NCI-H2029 treated with DMSO at 0.1 percent for 48 hours (cell line): ENCODE measurements at regions not wholly inside any gene's neighbourhood (a gene's known extent, or its start where the extent isn't known, plus 50 kb on each side); places are given as distances from the start of the nearest gene placed in this dataset.

ENCODE experiments used
- DNase-seq: peaks from one replicate; lab custom pipeline; 2025; lab: John Stamatoyannopoulos, UW

DNA sequence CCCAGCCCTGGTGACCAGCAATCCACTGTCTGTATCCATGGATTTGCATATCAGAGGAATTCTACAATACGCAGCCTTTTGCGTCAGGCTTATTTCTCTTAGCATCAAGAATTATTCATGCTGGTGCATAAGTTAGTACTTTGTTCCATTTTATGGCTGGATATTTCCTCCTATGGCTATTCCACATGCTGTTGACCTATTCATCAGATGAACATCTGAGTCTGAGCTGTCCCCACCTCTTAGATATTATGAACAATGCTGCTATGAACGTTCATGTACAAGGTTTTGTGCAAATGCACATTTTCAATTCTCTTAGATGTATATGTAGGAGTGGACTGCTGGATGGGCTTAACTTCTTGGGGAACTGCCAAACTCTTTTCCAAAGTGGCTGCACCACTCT, 79.0 kb upstream of the CST7 start:
- DNase-seq: no peak

DNA sequence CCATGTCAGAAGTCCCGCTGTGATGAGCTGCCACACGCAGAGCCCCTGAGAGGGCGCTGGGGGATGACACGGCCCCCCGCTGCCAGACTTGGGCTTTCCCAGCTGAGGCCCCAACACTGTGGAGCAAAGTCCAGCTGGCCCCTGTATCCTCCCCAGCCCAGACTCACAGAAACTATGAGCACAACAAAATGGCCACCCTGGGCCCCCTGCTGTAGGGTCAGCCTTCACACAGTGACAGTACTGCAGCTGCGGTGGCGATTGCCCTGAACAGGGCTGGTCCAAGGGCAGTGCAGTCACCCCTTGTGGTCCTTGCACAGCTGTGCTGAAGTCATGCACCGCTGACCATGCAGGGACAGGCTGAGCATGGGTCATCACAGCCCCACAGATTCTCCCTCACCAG, 78.2 kb upstream of the CST7 start:
- DNase-seq: no peak

DNA sequence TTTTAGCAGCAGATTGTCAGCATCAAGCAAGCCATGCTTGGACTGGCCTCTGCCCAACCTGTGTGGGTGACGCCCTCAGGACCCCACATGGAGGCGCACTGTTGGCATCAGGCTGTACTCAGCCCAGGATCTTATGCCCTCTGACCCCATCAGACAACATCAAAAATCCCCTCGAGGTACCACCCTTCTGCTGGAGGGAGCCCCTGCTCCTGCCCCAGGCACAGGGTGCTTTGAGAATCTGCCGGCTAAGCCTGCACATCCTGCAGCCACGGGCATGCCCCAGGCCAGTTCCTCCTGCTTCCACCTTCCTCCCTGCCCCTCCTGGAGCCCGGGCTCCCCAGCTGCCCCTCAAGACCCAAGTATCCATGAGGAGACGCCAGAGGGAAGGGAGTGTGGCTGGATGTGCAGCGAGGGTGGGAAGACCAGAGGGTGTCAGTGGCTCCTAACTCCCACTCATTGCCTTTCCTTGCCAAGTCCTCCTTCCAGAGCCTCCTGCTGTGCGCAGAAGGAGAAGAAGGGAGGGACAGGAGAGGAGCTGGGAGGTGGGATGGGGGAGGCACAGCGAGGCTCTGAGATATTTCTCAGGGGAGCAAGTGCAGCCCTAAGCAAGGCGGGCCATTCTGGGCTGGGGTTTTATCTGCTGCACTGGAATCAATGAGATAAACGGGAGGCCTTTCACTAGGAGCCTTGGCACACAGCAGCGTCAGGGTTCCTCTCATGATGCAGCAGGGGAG, 77.4 kb upstream of the CST7 start:
- no peak for DNase-seq

DNA sequence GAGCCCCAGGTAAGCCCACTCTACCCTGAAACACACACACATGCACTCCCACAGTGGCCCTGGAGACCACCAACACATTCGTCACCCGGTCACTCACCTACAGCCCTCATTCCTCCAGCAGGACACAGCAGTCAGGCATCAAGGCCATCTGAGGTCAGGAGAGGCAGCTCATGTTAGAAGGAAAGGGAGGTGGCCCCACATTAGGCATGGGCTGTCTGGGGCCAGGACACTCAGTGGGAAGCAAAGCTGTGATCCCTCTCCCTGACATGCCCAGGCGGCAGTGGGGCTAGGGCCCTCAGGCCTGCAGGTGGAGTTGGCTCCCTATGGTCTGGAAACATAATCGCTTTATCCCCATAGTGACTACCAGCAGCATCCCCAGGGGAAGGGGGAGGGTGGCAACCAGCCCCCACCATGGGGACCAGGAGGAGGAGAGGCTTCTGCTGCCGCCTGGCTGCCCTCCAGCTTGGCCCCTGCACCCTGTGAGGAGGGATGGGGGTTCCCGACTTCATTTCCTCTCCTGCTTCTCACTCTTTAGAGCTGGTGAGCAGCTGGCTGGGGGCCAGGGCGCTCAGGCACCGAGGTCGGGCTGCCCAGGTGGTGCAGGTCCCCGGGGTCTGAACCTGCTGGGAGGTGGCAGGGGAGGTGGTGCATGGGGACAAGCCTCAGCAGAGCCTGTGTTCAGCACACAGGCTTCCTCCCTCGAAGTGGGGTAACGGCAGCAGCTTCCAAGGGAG, 76.6 kb upstream of the CST7 start:
- no peak for DNase-seq

DNA sequence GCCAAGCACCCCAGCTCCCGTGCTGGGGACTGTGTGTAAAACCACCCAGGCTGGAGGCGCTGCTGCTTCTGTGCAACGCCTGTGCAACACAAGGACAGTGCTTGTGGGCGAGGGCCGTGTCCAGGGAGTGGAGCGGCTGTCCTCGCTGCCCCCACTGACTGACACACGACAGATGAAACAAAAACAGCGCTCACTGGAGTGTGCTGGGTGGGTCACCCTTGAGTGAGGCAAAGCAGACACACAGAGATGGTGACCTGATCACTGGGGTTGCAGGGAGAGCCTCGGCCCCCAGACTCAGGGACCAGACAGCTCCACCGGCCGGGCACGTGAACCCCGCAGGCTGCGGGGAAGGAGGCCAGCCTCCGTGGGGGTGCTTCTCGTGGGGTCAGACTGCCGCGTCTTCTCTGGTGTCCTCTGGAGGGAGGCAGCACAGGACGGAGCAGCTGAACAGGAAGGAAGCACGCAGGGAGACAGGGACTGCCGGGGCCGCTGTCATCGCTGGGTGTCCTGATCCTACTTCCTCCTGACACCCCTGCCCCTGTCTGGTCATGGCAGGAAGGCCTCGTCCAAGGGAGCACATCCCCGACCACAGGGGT, 75.9 kb upstream of the CST7 start:
- no peak for DNase-seq

DNA sequence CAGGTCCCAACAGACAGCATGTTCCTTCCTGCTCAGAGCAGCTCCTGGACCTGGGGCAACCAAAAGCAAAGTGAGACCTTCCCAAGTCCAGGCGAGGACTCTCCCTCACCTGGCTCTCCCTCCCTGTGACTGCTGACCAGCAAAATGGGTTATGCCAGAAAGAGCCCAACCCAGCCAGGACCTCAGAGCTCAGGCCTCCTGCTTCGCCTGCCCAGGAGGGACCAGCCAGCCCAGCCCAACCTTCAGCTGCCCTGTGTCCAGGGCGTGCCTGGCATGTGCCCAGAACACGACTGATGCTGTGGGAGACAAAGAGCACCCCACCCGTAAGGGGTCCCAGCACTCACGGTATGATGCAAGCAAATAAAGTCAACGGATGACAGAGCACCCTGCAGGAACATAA, 74.0 kb upstream of the CST7 start:
- DNase-seq: no peak

DNA sequence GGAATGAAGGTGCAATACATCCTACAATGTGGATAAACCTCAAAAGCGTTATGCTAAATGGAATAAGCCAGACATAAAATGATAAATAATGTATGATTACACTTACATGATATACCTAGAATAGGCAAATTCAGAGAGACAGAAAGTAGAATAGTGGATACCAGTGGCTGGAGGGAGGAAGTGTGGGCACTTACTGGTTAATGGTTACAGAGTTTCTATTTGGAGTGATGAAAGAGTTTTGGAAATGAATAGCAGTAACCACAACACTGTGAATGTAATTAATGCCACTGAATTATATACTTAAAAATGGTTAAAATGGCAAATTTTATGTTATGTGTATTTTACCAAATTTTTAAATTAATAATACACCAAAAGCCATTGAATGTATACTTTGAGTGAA, 71.4 kb upstream of the CST7 start:
- no peak for DNase-seq

DNA sequence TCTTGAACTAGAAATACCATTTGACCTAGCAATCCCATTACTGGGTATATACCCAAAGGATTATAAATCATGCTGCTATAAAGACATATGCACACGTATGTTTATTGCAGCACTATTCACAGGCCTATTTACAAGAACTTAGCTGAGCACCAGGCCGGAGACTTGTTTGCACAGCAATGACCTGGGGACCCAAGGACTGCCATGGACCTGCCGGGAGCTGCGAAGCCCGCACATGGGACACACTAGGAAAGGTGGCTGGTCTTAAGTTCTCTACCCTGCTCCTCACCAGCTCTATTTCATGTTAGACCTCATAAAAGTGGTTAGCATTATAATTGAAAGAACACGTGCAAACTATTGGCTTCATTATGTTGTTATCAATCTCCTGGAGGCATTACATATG, 70.4 kb upstream of the CST7 start:
- DNase-seq: no peak

DNA sequence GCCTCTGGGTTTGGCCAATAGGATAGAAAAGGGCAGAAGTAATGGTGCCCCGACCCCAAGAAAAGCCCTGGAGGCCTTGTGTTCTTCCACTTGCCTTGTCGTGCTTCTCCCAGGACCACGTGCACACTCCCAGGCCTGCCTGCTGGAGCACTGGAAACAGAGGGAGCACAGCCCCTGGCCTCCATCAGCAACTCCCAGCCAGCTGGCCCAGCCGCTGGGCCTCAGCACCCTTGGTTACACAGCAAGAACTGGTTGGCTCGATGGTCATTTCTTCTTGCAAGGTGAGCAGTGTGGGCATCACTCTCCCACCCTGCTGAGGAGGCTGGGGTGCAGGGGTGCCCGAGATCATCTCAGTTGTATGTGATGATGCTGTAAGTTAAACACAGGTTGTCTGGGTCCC, 69.2 kb upstream of the CST7 start:
- DNase-seq: no peak

DNA sequence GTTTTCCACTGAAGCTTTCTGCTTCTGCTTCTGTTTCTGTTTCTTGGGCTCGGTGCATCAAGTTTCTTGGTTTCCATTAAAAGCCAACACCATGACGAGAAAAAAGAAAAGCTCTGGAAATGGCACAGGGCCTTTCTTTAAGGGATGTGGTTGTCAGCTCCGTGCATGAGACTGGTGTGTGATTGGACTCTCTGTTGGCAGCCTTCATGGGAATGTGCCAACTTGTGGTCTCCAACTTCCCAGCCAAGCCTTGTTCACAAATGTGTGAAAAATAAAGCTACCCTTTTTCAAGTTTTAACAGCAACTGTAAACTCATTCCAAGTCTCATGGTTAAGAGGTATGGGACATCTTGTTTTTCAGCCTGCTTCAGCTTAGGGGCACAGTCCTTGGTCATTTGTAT, 68.7 kb upstream of the CST7 start:
- DNase-seq: no peak

DNA sequence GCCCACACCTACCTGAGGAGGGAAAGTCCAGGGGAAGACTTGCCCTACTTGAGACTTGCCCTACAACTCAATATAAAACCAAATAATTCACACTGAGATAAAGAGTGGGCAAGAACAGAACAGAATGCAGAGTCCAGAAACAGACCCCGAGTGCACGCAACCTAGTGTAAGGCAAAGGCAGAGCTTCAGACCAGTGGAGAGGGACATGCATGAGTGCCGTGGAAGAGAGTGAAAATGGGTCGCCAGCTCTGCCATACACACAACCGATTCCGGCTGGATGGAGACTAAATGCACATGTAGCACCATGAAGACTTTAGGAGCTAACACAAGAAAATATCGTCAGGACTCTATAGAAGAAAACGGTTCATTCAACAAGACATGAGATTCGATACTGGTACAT, 58.8 kb upstream of the CST7 start:
- no peak for DNase-seq

DNA sequence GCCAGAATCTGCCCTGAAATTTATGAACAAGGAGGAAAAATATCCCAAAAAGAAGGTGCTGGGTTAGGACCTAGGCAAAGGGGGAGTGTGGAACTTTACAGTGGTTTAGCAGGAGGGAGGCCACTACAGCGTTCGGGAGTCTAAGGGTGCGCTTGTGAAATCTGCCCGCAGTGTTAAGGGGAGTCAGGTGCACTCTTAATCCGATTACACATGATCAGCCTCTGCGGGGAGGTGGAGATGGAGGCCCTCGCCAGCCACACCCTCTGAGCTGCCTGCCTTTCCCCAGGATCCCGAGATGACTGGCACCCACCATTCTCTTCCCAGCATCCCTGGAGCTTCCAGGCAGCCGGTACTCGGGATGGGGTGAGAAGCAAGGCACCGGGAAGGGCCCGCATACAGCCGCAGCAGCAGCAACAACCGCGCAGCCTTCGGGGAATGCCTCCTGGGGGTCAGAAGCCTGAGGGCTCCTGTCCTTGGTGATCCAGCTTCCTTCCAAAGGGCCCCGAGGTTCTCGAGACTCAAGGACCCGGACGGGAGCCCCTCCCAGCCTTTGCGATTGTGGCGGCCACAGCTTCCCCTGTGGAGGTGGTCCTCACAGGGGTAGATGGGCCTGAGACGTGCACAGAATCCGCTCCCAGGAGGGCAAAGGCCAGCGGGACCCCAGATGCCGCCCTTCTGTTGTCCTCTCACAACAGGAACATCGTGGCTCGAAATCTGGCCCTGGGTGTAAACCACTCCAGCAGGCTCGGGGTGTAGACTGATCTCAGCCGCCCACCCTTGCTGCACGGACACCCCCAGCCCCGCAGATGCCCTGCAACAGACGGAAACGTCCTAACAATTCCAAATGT, 57.3 kb upstream of the CST7 start:
- no peak for DNase-seq

DNA sequence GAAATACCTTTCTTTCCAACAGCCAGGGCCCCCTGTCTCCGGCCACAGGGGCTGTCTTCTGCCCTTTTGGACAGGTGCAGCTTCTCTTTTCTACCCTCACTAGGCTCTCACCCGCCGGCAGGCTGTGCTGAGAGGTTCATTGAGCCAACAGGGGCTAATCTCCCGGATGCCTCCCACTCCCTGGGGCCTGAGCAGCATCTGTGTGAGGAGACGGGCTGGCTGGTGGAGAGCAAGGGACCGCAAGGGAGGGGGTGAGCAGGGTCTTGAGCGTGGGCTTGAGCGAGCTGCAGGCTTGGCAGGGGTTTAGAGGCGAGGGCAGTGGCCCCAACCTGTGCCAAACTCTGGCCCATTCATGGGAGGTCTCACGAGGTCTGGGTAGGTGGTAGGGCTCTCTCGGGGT, 56.5 kb upstream of the CST7 start:
- DNase-seq: no peak

DNA sequence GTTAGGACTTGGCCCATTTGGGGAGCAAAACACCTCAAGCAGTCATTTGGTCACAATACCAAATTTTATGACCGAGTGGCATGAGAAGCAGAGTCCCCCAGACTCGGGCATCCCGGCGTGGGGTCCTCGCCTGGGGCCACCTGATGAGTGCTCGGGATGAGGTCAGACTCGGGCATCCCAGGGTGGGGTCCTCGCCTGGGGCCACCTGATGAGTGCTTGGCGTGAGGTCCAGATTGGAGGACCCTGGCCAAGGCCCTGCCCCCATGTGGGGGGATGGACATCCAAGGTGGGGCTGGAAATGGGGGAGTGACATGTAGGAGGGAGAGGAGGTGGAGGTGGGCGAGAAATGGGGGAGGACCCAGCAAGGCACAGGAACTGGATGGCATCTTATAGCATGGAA, 56.1 kb upstream of the CST7 start:
- no peak for DNase-seq

DNA sequence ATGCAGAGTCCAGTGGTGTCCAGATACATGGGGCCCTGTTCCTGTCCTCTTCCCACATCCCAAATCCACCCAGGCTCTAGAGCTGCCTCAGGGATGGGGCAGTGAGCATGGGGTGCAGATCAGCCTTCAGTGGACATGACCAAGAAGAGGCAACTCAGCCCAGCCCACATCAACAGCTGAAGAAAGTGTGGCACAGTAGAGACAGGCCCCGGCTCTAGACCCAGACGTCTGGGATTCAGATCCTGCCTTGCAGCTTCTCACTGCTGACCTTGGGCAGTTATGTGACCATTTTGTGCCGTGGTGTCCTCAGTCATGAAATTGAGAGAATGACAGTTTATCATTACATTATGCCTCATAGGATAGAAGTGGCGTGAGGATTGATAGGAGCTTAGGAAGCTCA, 54.6 kb upstream of the CST7 start:
- DNase-seq: no peak

DNA sequence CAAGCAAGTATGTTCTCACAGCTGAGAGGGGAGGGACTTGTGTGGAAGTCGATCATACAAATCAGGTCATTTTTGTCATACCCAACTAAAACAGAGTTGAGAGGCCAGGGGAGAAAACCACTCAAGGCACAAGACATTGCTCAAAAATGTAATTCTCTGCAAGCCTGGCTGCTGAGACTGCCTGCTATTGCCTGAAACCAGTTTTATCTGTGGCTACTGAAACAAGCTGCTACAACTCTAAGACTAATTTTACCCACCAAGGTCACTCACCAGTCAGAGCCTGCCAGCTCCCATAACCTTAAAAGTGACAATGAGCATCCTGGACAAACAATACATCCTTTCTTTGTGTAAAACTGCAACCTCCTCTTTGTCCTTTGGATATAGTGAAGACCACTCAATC, 54.1 kb upstream of the CST7 start:
- DNase-seq: no peak

DNA sequence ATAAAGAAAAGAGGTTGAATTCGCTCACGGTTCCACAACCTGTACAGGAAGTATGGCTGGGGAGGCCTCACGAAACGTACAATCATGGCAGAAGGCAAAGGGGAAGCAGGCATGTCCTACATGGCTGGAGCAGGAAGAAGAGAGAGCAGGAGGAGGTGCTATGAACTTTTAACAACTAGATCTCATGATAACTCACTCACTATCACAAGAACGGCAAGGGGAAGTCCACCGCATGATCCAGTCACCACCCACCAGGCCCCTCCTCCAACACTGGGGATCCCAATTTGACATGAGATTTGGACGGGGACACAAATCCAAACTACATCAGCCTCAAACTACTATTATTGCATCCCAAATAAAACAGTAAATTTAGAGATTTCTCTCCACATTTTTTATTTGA, 53.6 kb upstream of the CST7 start:
- no peak for DNase-seq

DNA sequence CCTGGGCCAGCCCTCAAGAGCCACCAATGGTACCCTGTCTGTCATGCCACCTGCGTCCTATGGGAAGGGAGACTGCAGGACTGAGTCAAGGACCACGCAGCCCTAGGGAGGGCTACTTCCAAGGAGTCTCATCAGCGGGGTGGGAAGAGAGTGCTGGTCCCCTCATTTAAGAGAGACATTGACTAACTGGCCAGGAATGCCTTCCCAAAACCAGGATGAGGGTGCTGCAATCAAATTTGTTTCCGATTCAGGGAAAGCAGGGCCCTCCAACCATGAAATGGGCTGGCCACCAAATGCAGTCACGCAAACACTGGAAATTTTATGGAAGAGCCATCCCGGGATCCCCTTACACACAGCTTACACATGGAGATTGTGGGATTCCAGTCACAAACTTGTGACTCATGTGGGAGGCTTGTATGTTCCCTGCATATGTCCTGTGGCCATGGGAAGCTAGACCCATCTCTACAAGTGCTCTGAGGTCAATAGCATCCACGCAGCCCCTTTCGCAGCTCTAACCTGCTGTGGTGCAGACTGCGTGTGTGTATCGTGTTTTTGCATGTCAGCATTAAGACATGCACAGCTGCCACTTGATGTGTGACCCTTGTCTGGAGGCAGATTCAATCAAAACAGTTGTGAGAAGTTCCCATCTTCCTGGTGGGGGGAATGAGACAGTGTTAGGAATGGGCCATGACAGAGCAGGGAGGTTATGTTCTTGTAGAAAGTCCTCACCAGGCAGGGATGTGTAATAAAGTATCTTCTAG, 53.0 kb upstream of the CST7 start:
- DNase-seq: no peak

DNA sequence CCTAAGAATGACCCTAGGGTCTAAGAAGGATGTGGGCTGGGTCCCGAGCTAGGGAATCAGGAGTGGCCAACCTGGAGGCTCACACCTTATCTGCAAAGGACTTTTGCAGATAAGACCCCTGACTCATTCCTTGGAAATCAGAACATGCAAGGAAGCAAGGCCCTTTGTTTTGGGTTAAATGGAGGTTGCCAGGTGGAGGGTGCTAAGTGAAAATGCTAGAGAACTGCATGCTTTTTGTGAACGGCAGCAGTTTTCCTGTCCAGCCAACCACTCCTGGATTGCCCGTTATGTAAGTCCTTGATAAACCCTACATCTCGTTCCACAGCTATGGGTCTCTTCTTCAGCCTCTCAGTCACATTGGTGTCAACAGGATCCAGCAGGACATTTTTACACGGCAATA, 52.1 kb upstream of the CST7 start:
- no peak for DNase-seq

DNA sequence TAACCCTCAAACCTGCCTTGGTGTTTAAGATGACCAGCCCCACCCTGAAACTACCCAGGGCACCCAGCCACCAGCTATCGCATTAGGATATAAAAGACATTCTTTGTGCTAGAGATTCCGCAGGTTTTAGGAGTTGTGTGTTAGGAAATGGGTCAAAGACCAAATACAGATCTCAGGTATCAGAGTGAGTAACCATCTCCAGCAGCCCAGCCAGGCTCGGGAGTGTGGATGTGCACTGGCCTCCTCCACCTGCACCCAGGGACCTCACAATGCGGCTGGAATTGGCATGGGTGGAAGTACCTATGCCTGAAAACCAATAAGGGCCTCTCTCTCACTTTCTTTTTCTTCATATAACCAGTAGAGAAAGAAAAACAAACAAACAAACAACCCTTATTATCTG, 51.1 kb upstream of the CST7 start:
- no peak for DNase-seq

DNA sequence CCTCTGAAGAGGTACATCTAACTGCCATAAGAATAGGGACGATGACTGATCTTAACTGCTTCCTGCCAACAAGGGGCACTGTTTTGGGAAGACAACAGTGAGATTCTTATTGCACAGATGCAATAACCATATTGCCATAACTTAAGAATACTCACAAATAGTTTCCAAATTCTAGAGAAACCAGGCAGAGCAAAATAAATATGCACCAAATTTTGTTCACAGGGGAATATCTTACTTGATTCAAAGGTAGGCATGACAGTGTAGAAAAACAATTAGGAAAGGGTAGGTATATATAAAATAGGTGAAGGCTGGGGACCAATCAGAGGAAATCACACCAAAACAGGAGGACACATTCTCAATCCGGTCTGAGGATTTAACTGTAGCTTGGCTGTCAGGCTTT, 49.9 kb upstream of the CST7 start:
- DNase-seq: no peak
